ENCODE measurements at regions not wholly inside any gene's neighbourhood (a gene's known extent, or its start where the extent isn't known, plus 50 kb on each side); places are given as distances from the start of the nearest gene placed in this dataset.
A peak's percentile ranks its signal among the peaks of the same experiment; 100 is the strongest.

DNA sequence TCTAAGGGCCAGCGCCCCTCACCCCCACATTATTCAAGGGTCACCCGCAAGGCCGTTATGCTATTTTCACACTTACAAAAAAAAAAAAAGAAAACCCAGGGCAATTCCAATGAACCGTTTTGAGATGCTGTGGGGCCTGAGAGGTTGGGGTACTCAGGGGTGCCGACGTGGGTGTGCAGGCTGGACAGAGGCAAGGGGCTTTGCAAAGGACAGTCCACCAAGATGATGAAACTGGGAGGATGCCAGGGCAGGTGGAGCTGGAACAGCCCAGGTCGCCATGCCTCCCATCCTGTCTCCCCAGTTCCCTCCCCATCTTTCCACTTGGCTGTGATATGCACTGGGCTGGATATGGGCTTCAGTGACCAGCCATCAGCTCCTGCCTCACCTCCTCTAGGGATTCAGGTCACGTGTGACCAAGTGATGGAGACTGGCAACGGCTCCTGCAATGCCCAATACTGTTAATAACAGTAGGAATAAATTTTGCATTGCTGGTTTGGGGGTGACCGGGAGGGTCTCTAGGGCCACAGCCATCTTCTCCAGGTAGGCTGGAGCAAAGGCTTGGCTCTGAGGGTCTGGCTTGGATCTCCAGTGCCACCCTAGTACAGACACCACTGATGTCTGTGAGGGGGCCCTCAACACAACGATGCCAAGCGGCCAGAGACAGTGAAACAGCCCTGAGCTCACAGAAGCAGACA, 151.3 kb upstream of the TNRC6C start:
- DNase-seq (ENCODE audit: extremely low read depth, low read depth) = no peak

- DNase-seq (ENCODE audit: extremely low read depth, low read depth) = no peak
These were observed 150.6 kb upstream of the TNRC6C start for GRCh38 chr17:77807746-77808441.

DNA sequence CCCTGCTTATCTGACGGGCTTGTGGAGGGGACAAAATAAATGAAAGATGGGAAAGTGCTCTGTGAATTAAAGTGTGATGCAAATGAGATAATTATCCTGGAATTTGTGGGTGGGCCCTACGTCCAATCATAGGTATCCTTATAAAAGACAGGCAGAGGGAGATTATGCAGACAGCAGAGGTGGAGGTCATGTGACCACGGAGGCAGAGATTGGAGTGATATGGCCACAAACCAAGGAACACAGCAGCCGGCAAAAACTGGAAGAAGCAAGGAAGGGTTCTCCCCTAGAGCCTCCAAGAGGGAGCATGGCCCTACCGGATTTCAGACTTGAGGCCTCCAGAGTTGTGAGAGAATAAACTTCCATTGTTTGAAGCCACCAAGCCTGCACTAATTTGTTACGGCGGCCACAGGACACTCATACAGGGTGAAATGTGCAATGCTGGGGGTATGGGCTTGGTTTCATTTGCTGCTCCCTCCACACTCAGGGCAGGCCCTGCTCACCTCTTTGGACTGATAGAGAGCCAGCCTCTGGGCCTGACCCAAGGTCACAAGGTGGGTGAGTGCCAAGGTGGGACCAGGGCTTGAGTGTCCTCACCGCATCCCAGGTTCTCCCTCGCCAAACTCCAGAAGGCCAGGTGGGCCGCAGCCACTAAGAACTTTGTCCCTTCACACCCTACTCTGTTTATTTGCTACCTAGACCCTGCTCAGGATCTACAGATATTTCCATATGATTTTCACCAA, 149.6 kb upstream of the TNRC6C start:
- no peak for DNase-seq (ENCODE audit: extremely low read depth, low read depth)

DNA sequence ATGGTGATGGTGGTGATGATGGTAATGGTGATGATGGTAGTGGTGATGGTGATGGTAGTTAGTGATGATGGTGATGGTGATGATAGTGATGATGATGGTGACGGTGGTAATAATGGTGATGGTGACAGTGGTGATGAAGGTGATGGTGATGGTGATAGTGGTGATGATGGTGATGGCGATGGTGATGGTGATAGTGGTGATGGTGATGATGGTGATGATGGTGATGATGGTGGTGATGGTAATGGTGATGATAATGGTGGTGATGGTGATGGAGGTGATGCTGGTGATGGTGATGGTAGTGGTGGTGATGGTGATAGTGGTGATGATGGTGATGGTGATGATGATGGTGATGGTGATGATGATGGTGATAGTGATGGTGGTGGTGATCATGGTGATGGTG, 148.7 kb upstream of the TNRC6C start:
- no peak for DNase-seq (ENCODE audit: extremely low read depth, low read depth)

- DNase-seq (ENCODE audit: extremely low read depth, low read depth) = no peak
These were observed 148.0 kb upstream of the TNRC6C start for GRCh38 chr17:77810536-77810935.

GRCh38 chr17:77811521-77811920, 147.0 kb upstream of the TNRC6C start:
- no peak for DNase-seq (ENCODE audit: extremely low read depth, low read depth)

GRCh38 chr17:77814091-77814772, 144.3 kb upstream of the TNRC6C start:
- DNase-seq (ENCODE audit: extremely low read depth, low read depth) = no peak

DNA sequence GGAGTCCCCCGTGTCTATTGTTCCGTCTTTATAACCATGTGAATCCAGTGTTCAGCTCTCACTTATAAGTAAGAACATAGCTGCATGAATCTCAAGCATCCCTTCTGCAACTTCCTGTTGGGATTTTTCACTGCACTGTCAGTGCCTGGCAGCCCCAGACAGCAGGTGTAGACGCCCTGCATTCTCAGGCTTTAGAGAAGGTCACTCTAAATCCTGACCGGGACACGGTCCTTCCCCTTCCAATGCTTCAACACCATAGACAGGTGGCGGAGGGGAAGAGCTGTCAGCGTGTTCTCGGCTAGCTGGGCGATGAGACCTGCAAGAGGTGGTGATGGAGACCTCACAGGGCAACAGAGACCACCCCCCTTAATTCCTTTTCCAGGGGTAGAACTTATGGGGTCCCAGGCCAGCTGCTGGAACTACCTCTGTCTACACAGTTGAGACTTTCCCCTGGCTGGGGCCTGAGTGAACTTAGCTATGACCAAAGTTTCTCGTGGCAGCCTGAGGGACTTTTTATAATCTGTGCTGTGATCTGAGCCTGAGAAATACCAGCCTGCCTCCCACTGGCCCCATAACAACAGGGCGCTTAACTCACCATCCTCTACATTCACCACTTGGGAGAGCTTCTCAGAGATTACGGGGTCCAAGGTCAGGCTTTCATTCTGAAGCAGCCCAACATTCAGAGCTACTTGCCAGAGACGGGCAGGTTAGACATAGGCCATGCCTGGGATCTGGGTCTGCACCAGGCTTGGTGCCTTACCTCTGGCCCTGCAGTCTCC, 143.2 kb upstream of the TNRC6C start:
- no peak for DNase-seq (ENCODE audit: extremely low read depth, low read depth)

GRCh38 chr17:77817953-77818352, 140.6 kb upstream of the TNRC6C start:
- no peak for DNase-seq (ENCODE audit: extremely low read depth, low read depth)

GRCh38 chr17:77819497-77819896, 139.0 kb upstream of the TNRC6C start:
- DNase-seq (ENCODE audit: extremely low read depth, low read depth) = no peak

DNA sequence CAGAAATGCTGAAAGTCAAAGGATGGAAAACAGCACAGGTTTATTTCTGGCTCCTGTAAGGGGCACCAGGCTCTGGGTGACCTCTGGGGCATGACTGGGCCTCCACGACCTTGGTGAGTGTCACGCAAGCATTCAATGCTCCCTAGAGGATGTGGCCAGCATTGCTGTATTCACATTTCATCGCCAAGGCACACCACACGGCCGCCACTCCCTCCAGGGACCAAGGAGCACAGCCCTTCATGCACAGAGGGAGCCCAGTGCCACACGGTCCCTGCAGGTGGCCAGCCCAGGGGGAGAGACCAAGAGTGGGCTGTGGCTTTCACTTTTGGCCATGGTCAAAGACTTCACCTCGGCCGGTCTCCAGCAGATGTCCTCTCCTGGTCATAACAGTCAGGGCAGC, 137.4 kb upstream of the TNRC6C start:
- peak; percentile 6 for DNase-seq (ENCODE audit: extremely low read depth, low read depth)

DNA sequence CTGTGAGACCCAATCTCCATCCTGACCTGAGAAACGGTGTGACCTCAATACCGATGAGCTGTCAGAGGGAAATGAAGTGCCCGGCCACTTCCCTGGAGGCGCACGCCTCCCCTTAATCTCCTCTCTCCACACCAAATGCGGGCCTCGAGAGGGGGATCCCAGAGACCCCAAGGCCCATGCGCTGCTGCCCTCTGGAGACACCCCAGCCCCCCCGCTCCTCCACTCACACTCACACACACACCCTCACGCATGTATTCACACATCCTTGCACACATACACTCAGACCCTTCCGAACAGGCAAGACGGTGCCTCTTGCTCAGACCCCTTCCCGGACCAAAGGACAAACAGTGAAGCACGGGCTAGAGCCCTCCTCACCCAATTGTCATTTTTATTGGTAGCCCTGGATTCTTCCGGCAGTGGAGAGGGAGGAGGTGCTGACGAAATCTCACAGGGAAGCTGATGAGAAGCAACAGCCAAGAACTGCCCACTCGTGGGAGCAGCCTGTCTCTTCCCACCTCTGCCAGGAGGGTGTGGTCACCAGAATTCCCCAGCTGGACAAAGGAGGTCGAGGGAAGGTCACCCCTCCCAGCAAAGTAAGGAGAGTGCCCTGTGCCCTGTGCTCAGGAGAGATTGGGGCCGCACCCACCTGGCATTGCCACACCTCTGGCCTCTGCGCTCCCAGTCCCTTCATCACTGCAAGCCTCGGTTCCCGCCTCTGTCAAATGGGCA, 136.0 kb upstream of the TNRC6C start:
- DNase-seq (ENCODE audit: extremely low read depth, low read depth) = no peak

DNA sequence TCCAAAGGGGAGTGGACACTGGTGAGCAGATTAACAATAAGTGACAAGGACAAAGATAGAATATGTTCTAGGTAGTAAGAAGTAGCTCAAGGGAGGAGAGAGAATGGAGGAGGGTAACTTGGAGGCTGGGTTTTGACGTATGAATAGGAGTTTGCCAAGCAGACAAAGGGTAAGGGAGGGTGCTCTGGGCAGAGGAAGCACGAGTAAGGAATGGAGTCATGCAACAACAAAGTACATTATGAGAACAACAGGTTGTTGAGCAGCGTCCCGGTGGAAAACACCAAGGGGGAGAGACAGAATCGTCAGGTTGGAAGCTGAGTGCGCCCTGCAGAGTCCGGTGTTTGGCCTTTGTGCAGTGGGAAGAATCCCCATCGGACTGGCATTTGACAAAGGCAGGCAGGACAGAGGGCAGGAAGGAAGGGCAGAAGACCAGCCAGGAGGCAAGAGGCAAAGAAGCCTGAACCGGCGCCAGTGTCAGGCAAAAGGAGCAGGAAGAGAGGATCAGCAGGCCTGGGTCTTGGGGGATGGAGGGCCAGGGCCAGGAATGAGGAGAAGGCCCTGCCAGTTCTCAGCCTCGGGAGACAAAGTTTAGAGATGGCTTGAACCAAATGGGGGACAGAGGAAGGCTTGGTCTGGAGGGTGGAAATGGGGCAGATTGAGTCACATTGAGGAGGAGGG, 134.3 kb upstream of the TNRC6C start:
- DNase-seq (ENCODE audit: extremely low read depth, low read depth) = no peak

DNA sequence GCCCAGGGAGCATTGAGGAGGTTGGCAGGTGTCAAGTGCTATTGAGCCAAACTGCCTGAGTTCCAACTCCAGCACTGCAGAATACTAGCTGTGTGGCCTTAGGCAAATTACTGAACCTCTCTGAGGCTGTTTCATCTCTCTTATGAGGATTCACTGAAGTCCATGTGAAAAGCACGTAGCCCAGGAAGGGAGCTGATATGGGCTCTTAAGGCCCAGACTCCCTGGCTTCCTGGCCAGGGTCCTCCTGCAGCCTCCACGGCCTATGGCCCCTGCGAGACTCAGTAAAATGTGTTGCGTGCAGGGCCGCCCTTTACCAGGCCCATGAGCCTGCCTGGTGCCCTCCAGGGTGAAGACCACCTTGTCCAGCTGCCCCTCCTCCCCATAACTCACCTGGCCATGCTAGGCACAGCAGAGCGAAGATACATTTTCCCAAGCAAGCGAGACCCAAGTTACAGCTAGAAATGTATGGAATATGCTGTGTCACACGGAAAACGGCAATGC, 133.7 kb upstream of the TNRC6C start:
- no peak for DNase-seq (ENCODE audit: extremely low read depth, low read depth)

GRCh38 chr17:77825621-77826020, 132.9 kb upstream of the TNRC6C start:
- no peak for DNase-seq (ENCODE audit: extremely low read depth, low read depth)

DNA sequence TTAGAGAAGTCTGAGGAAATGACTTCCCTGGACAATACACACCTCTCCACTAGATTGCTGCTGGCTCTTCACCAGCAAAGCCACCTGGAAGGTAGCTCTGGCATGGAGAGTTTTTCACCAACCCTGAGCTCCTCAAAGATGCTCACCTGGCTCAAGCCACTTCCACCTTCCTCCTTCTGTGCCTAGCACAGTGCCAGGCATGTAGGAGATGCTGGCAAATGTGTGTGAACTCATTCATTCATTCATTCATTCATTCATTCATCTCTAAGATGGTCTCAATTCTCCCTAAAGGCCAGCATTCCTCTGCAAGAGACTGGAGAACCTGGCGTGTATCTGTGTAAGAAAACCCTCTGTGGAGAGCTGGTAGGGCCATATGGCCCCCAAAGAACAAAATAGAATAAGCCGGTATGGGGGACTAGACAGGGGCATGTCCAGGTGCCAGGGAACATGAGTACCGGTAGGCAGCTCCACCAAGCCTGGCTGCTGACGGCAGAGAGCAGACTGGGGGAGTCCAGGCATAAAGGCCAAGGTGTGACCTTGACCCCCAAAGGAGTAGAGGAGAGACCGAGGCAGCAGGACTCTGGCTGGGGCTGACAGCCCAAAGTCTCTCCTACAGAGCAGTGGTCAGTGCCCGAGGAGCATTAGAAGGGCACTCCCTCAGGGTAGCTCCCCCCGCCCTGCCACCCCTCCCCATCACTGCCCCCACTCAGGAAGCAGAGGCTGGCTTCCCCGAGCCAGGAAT, 132.2 kb upstream of the TNRC6C start:
- DNase-seq (ENCODE audit: extremely low read depth, low read depth) = no peak

DNA sequence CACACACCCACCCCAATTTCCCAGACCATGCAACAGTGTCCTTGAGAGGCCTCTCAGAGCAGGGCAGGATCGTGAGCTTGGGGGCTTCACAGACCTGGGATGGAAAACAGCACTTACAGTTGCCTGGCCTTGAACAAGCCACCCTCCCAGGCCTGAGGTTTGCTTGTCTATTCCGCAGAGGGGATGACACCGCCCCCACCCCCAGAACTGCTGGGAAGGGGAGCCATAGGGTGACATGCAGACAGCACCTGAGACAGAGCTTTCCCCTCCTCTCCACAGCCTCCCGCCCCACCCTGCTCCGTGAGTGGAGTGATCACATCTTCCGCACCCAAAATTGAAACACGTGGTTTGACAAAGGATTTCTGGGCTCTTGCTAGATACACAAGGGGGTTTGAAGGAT, 131.5 kb upstream of the TNRC6C start:
- no peak for DNase-seq (ENCODE audit: extremely low read depth, low read depth)

DNA sequence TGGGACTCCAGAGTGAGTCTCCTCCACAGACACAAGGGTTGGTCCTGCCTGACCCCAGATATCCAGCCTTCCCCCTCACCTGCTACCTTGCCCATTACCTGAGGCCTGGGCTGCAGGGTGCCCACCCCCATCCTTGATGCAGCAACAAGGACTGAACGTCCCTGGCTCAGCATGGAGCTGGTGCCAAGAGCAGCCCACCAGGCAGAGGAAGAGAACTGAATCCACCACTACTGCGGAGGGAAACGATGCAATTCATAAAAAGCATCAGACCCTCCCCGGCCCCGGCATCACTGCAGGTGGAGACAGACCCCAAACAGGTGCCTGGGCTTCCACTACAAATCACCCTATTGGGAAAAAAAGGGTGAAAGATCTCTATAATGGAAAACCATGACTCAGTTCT, 131.0 kb upstream of the TNRC6C start:
- no peak for DNase-seq (ENCODE audit: extremely low read depth, low read depth)

All from NCI-H460 (cell line).